H9 (cell line): ENCODE measurements at regions not wholly inside any gene's neighbourhood (a gene's known extent, or its start where the extent isn't known, plus 50 kb on each side); places are given as distances from the start of the nearest gene placed in this dataset.

ENCODE experiments used
- DNase-seq: peaks from one replicate; pipeline ENCODE4 v3.0.0-alpha.2; 2017
- H2AFZ ChIP-seq: one replicate; pipeline ENCODE4 v1.6.1; 2013; ENCODE audit warnings: mild to moderate bottlenecking, low read length, control low read depth, moderate library complexity
- H2AK5ac ChIP-seq: 2 replicates; pipeline ENCODE4 v1.6.1; 2013; ENCODE audit warnings: low read length, control low read depth, mixed read lengths; ENCODE audit not compliant: insufficient read length
- H2BK120ac ChIP-seq: one replicate; pipeline ENCODE4 v1.6.1; 2013; ENCODE audit warnings: low read depth, mild to moderate bottlenecking, low read length, control low read depth, inconsistent platforms; ENCODE audit not compliant: poor library complexity, severe bottlenecking
- H2BK12ac ChIP-seq: 2 replicates; pipeline ENCODE4 v1.6.1; 2013; ENCODE audit warnings: low read length, control low read depth, mixed read lengths, low read depth; ENCODE audit not compliant: insufficient read length
- H2BK15ac ChIP-seq: 2 replicates; pipeline ENCODE4 v1.6.1; 2013; ENCODE audit warnings: low read depth, low read length, control low read depth
- H2BK20ac ChIP-seq: one replicate; pipeline ENCODE4 v1.6.1; 2013; ENCODE audit warnings: low read depth, mild to moderate bottlenecking, low read length, control low read depth, inconsistent platforms; ENCODE audit not compliant: poor library complexity, severe bottlenecking
- H2BK5ac ChIP-seq: 2 replicates; pipeline ENCODE4 v1.6.1; 2013; ENCODE audit warnings: low read length, control low read depth, mixed read lengths; ENCODE audit not compliant: insufficient read length
- H3K14ac ChIP-seq: 2 replicates; pipeline ENCODE4 v1.6.1; 2013; ENCODE audit warnings: low read length, control low read depth; ENCODE audit not compliant: insufficient read depth
- H3K18ac ChIP-seq: 2 replicates; pipeline ENCODE4 v1.6.1; 2013; ENCODE audit warnings: low read depth, mild to moderate bottlenecking, mixed read lengths, low read length, control low read depth; ENCODE audit not compliant: insufficient read length
- H3K23ac ChIP-seq: 2 replicates; pipeline ENCODE4 v1.6.1; 2013; ENCODE audit warnings: low read length, control low read depth, mixed read lengths, low read depth; ENCODE audit not compliant: insufficient read length
- H3K23me2 ChIP-seq: 2 replicates; pipeline ENCODE4 v1.6.1; 2013; ENCODE audit warnings: low read depth, mild to moderate bottlenecking, mixed read lengths, low read length, control low read depth; ENCODE audit not compliant: insufficient read length, poor library complexity, severe bottlenecking
- H3K27ac ChIP-seq: 2 replicates; pipeline ENCODE4 v1.5.1; 2013; ENCODE audit warnings: low read length, control low read depth, mixed read lengths, low read depth; ENCODE audit not compliant: insufficient read length
- H3K27me3 ChIP-seq: 2 replicates; pipeline ENCODE4 v1.6.1; 2013; ENCODE audit warnings: low read length, control low read depth, inconsistent platforms; ENCODE audit not compliant: insufficient read depth
- H3K4ac ChIP-seq: 2 replicates; pipeline ENCODE4 v1.6.1; 2013; ENCODE audit warnings: low read depth, mild to moderate bottlenecking, control low read depth, inconsistent platforms, low read length, moderate library complexity
- H3K4me1 ChIP-seq: 2 replicates; pipeline ENCODE4 v1.6.1; 2013; ENCODE audit warnings: low read length, control low read depth, inconsistent platforms; ENCODE audit not compliant: insufficient read depth
- H3K4me2 ChIP-seq: 2 replicates; pipeline ENCODE4 v1.6.1; 2013; ENCODE audit warnings: low read length, control low read depth, mixed read lengths; ENCODE audit not compliant: insufficient read length, insufficient read depth
- H3K56ac ChIP-seq: 2 replicates; pipeline ENCODE4 v1.6.1; 2013; ENCODE audit warnings: low read depth, mild to moderate bottlenecking, mixed read lengths, low read length, control low read depth; ENCODE audit not compliant: insufficient read length
- H3K79me1 ChIP-seq: 2 replicates; pipeline ENCODE4 v1.6.1; 2013; ENCODE audit warnings: low read depth, mild to moderate bottlenecking, moderate library complexity, low read length, control low read depth, inconsistent platforms; ENCODE audit not compliant: insufficient read depth, poor library complexity, severe bottlenecking
- H3K79me2 ChIP-seq: 2 replicates; pipeline ENCODE4 v1.6.1; 2013; ENCODE audit warnings: low read length, control low read depth, inconsistent platforms; ENCODE audit not compliant: insufficient read depth
- H3K9ac ChIP-seq: 2 replicates; pipeline ENCODE4 v1.6.1; 2013; ENCODE audit warnings: low read length, control low read depth, mixed read lengths; ENCODE audit not compliant: insufficient read length; ENCODE audit errors: extremely low read depth
- H3K9me3 ChIP-seq: one replicate; pipeline ENCODE4 v1.6.1; 2013; ENCODE audit warnings: low read depth, low read length, inconsistent platforms; ENCODE audit not compliant: control insufficient read depth
- H3T11ph ChIP-seq: one replicate; pipeline ENCODE4 v1.6.1; 2013; ENCODE audit warnings: mild to moderate bottlenecking, low read length, control low read depth, inconsistent platforms
- H4K20me1 ChIP-seq: one replicate; pipeline ENCODE4 v1.6.1; 2013; ENCODE audit not compliant: control insufficient read depth, insufficient read length, insufficient read depth
- H4K5ac ChIP-seq: 2 replicates; pipeline ENCODE4 v1.6.1; 2013; ENCODE audit warnings: low read depth, mild to moderate bottlenecking, mixed read lengths, low read length, control low read depth; ENCODE audit not compliant: insufficient read length
- H4K8ac ChIP-seq: replicated peaks from 2 replicates; pipeline ENCODE4 v1.6.1; 2013; ENCODE audit warnings: low read length, control low read depth, mixed read lengths, low read depth; ENCODE audit not compliant: insufficient read length
- H4K91ac ChIP-seq: 2 replicates; pipeline ENCODE4 v1.6.1; 2013; ENCODE audit warnings: low read depth, mild to moderate bottlenecking, moderate library complexity, mixed read lengths, low read length, control low read depth; ENCODE audit not compliant: insufficient read length
- H3K27ac Mint-ChIP-seq, 3 experiments: 2 replicates in 2 of 3; 3 replicates in 1 of 3; pipeline ENCODE4 v1.8.0; 2020 to 2021; ENCODE audit warnings: mixed read lengths in 3 of 3, mild to moderate bottlenecking in 1 of 3, moderate library complexity in 1 of 3
- H3K27me3 Mint-ChIP-seq: 2 replicates; pipeline ENCODE4 v1.8.0; 2021; ENCODE audit warnings: low read depth, mild to moderate bottlenecking, moderate library complexity, mixed read lengths
- H3K36me3 Mint-ChIP-seq, 3 experiments: 2 replicates in 2 of 3; 3 replicates in 1 of 3; pipeline ENCODE4 v1.8.0; 2020 to 2021; ENCODE audit warnings: low read depth in 3 of 3, mixed read lengths in 3 of 3; ENCODE audit not compliant: insufficient read depth in 1 of 3
- H3K4me1 Mint-ChIP-seq, 2 experiments: 2 replicates each; pipeline ENCODE4 v1.8.0; 2020; ENCODE audit warnings: mixed read lengths in 2 of 2
- H3K4me3 Mint-ChIP-seq, 2 experiments: 2 replicates in 1 of 2; 3 replicates in 1 of 2; pipeline ENCODE4 v1.8.0; 2020 to 2021; ENCODE audit warnings: mild to moderate bottlenecking in 2 of 2, mixed read lengths in 2 of 2, moderate library complexity in 1 of 2
- H3K9me3 Mint-ChIP-seq, 2 experiments: 2 replicates in 1 of 2; 3 replicates in 1 of 2; pipeline ENCODE4 v1.8.0; 2020; ENCODE audit warnings: mild to moderate bottlenecking in 2 of 2, mixed read lengths in 2 of 2, moderate library complexity in 1 of 2
- WGBS: extraction: QIAGEN DNeasy Blood & Tissue Kit; methylation state at CpG from one replicate; pipeline ENCODE4 v1.1.7; 2013; ENCODE audit warnings: missing lambda C conversion rate, low lambda C conversion rate, mixed read lengths; ENCODE audit not compliant: insufficient read length; ENCODE audit errors: extremely low coverage; 5-methylcytosine and 5-hydroxymethylcytosine counted together
- TF ChIP-seq, protein P1 (sequence below): fragments of 200-600 bp; sonication (generic); conservative IDR thresholded peaks from 3 replicates; pipeline ENCODE4 v1.8.0; 2021; ENCODE audit warnings: antibody characterized with exemption, mild to moderate bottlenecking

DNA sequence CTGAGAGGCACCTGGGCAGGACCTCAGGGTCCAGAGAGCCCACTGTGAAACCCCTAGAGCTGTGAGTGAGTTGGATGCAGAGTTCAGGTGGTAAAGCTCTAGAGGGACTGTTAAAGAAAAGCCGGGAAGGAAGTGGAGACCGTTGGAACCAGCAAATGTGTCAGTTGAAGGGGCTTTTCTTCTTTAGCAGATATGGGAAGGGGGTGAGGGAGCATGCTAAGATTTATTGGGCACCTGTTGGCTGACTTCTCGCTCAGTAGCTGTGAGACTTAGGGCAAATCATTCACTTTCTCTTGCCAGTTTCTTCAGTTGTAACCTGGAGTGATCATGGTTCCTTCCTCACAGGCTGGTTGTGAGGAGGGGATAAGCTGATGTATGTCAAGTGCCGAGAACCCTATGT is 287.7 kb downstream of the DHX35 start:
- Mint-ChIP-seq H3K4me3 (no peak overlapping the region), H3K4me1 (no peaks in the 10 kb centered on the region), H3K36me3 (no peaks in the 10 kb centered on the region), H3K27me3 (peaks cover 13% of the 10 kb centered on the region), H3K27ac (peak overlapping the region in 1 of 3 experiments; percentile 69; a peak in 1 of 7 replicates), H3K9me3 (no peaks in the 10 kb centered on the region)
- no peak overlapping the region for H3K27ac ChIP-seq
- no peak overlapping the region for H2AFZ ChIP-seq
- no peak overlapping the region for H3K56ac ChIP-seq
- H2BK5ac ChIP-seq: no peak overlapping the region
- H3T11ph ChIP-seq: no peak overlapping the region
- H2AK5ac ChIP-seq: no peak overlapping the region
- no peak overlapping the region for H2BK15ac ChIP-seq
- H3K27me3 ChIP-seq: no peaks in the 10 kb centered on the region; the same call in 1 of the 2 replicates
- no CpG with 5 or more reads among the region's 4 CpGs for WGBS
- no peak overlapping the region for H3K9ac ChIP-seq
- no peak overlapping the region for H3K23ac ChIP-seq
- no peaks in the 10 kb centered on the region for H3K79me1 ChIP-seq
- H3K9me3 ChIP-seq: no peaks in the 10 kb centered on the region
- no peak overlapping the region for H2BK12ac ChIP-seq
- no peak overlapping the region for H2BK120ac ChIP-seq
- H4K8ac ChIP-seq: no peak overlapping the region
- DNase-seq: no peak
- no peaks in the 10 kb centered on the region for H3K4me1 ChIP-seq
- no peak overlapping the region for H2BK20ac ChIP-seq
- H3K4ac ChIP-seq: no peak overlapping the region
- H3K79me2 ChIP-seq: no peaks in the 10 kb centered on the region
- no peak overlapping the region for H3K14ac ChIP-seq
- no peak overlapping the region for H3K4me2 ChIP-seq
- H4K5ac ChIP-seq: no peak overlapping the region
- no peak overlapping the region for H3K18ac ChIP-seq
- no peaks in the 10 kb centered on the region for H3K23me2 ChIP-seq
- no peaks in the 10 kb centered on the region for H4K20me1 ChIP-seq
- TF ChIP-seq, protein P1, sequence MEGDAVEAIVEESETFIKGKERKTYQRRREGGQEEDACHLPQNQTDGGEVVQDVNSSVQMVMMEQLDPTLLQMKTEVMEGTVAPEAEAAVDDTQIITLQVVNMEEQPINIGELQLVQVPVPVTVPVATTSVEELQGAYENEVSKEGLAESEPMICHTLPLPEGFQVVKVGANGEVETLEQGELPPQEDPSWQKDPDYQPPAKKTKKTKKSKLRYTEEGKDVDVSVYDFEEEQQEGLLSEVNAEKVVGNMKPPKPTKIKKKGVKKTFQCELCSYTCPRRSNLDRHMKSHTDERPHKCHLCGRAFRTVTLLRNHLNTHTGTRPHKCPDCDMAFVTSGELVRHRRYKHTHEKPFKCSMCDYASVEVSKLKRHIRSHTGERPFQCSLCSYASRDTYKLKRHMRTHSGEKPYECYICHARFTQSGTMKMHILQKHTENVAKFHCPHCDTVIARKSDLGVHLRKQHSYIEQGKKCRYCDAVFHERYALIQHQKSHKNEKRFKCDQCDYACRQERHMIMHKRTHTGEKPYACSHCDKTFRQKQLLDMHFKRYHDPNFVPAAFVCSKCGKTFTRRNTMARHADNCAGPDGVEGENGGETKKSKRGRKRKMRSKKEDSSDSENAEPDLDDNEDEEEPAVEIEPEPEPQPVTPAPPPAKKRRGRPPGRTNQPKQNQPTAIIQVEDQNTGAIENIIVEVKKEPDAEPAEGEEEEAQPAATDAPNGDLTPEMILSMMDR: no peak
- H4K91ac ChIP-seq: no peak overlapping the region
